HCT116 (cell line): ENCODE measurements at regions not wholly inside any gene's neighbourhood (a gene's known extent, or its start where the extent isn't known, plus 50 kb on each side); places are given as distances from the start of the nearest gene placed in this dataset.

Experiments
- ATAC-seq: fragments of 200-7000 bp; cut with Tn5 transposase; 2 replicates; pipeline ENCODE4 v1.9.1; 2020; ENCODE audit warnings: mild to moderate bottlenecking, moderate library complexity
- BruUV-seq: library from RNA; stranded (reverse); fragments of 400-500 nt; replicated peaks from 2 replicates; lab custom pipeline; 2021; lab: Mats Ljungman, UMichigan
- CTCF ChIA-PET: fragments of 300-600 bp; sonication (Branson Sonifier 250); formaldehyde crosslinking; loops from one replicate; lab custom pipeline; 2021; ENCODE audit warnings: antibody characterized with exemption; lab: Charles Lee
- POLR2A ChIA-PET: fragments of 300-600, 350-600 bp; sonication (Branson Sonifier 250); formaldehyde crosslinking; loops from one replicate; lab custom pipeline; 2021; ENCODE audit warnings: antibody characterized with exemption; lab: Charles Lee
- RAD21 ChIA-PET, 2 experiments: fragments of 300-600 bp; sonication (Branson Sonifier 250); formaldehyde crosslinking; loops; one replicate each; lab custom pipeline; 2023; ENCODE audit warnings: low total read pairs in 2 of 2; ENCODE audit not compliant: uncharacterized antibody in 2 of 2, unreplicated experiment in 2 of 2, low non-redundant PET in 1 of 2; lab: Charles Lee
- DNase-seq: peaks from one replicate; pipeline ENCODE4 v3.0.0-alpha.2; 2010; ENCODE audit warnings: low read depth, low spot score
- H2AFZ ChIP-seq: fragments of 200-600 bp; shearing (Covaris generic), sonication (generic); 2 replicates; pipeline ENCODE4 v1.6.1; 2017; ENCODE audit warnings: low read depth, mixed run types, mixed read lengths, antibody characterized with exemption, low read length; ENCODE audit not compliant: poor library complexity, severe bottlenecking
- H3K27ac ChIP-seq: 2 replicates; pipeline ENCODE4 v1.5.1; 2012; ENCODE audit warnings: low read depth, low read length
- H3K27me3 ChIP-seq: fragments of 200-600 bp; sonication (generic); 2 replicates; pipeline ENCODE4 v1.6.1; 2016; ENCODE audit warnings: mixed run types, low read length, mixed read lengths; ENCODE audit not compliant: insufficient read depth
- H3K36me3 ChIP-seq, 2 experiments: fragments of 200-500 bp in 1 of 2; fragments of 200-600 bp in 1 of 2; sonication (Bioruptor generic) in 1 of 2; sonication (generic) in 1 of 2; 2 replicates each; pipeline versions ENCODE4 v1.5.1 to v1.6.1; 2014 to 2016; ENCODE audit warnings: low read length in 2 of 2, inconsistent platforms in 1 of 2, mixed read lengths in 1 of 2, mixed run types in 1 of 2; ENCODE audit not compliant: insufficient read depth in 2 of 2, control insufficient read depth in 1 of 2
- H3K4me1 ChIP-seq, 2 experiments: fragments of 200-600 bp in 1 of 2; sonication (generic) in 1 of 2; 2 replicates each; pipeline versions ENCODE4 v1.5.1 to v1.6.1; 2012 to 2017; ENCODE audit warnings: low read length in 2 of 2, inconsistent platforms in 1 of 2, mild to moderate bottlenecking in 1 of 2, mixed read lengths in 1 of 2, mixed run types in 1 of 2, moderate library complexity in 1 of 2; ENCODE audit not compliant: insufficient read depth in 2 of 2, control insufficient read depth in 1 of 2
- H3K4me2 ChIP-seq: fragments of 200-600 bp; sonication (generic); 2 replicates; pipeline ENCODE4 v1.6.1; 2017; ENCODE audit warnings: mixed run types, low read length, mixed read lengths
- H3K4me3 ChIP-seq, 2 experiments: fragments of 200-600 bp in 1 of 2; sonication (generic) in 1 of 2; replicated peaks in 1 of 2; 2 replicates each; pipeline ENCODE4 v1.5.1; 2011 to 2016; ENCODE audit warnings: low read length in 2 of 2, control low read depth in 1 of 2, low read depth in 1 of 2, mild to moderate bottlenecking in 1 of 2, mixed read lengths in 1 of 2, mixed run types in 1 of 2
- H3K79me2 ChIP-seq: fragments of 200-600 bp; sonication (generic); 2 replicates; pipeline ENCODE4 v1.6.1; 2017; ENCODE audit warnings: mild to moderate bottlenecking, mixed run types, low read length, moderate library complexity, mixed read lengths; ENCODE audit not compliant: insufficient read depth
- H3K9ac ChIP-seq: fragments of 200-600 bp; sonication (generic); 2 replicates; pipeline ENCODE4 v1.6.1; 2016; ENCODE audit warnings: low read length, mixed read lengths
- H3K9me2 ChIP-seq: fragments of 200-600 bp; sonication (generic), shearing (Covaris generic); 2 replicates; pipeline ENCODE4 v1.6.1; 2017; ENCODE audit warnings: mixed run types, mild to moderate bottlenecking, moderate library complexity; ENCODE audit not compliant: insufficient read depth
- H3K9me3 ChIP-seq, 2 experiments: fragments of 200-500 bp in 1 of 2; fragments of 200-600 bp in 1 of 2; sonication (Bioruptor generic) in 1 of 2; sonication (generic) in 1 of 2; 2 replicates each; pipeline ENCODE4 v1.6.1; 2014 to 2017; ENCODE audit warnings: low read length in 2 of 2, mixed read lengths in 2 of 2, inconsistent platforms in 1 of 2, low read depth in 1 of 2, mild to moderate bottlenecking in 1 of 2, mixed run types in 1 of 2, moderate library complexity in 1 of 2; ENCODE audit not compliant: control insufficient read depth in 1 of 2, insufficient read depth in 1 of 2
- H4K20me1 ChIP-seq: fragments of 200-600 bp; sonication (generic), shearing (Covaris generic); 2 replicates; pipeline ENCODE4 v1.6.1; 2017; ENCODE audit warnings: mixed run types, mild to moderate bottlenecking, moderate library complexity; ENCODE audit not compliant: insufficient read depth
- CBX3 ChIP-seq: IDR thresholded peaks from 2 replicates; pipeline ENCODE4 v1.6.1; 2012; ENCODE audit warnings: low read depth
- EGR1 ChIP-seq: IDR thresholded peaks from 2 replicates; pipeline ENCODE4 v1.6.1; 2012; ENCODE audit warnings: low read depth
- ELF1 ChIP-seq: IDR thresholded peaks from 2 replicates; pipeline ENCODE4 v1.6.1; 2012; ENCODE audit warnings: low read depth, borderline replicate concordance
- EZH2 ChIP-seq: fragments of 200-600 bp; sonication (generic); IDR thresholded peaks from 2 replicates; pipeline ENCODE4 v1.6.1; 2017; ENCODE audit warnings: antibody characterized with exemption, mixed run types
- EZH2phosphoT487 ChIP-seq: fragments of 200-600 bp; IDR thresholded peaks from 2 replicates; pipeline ENCODE4 v1.6.1; 2018; ENCODE audit warnings: antibody characterized with exemption, borderline replicate concordance
- FOSL1 ChIP-seq: IDR thresholded peaks from 2 replicates; pipeline ENCODE4 v1.6.1; 2012; ENCODE audit warnings: low read depth
- JUND ChIP-seq: IDR thresholded peaks from 2 replicates; pipeline ENCODE4 v1.6.1; 2012
- POLR2AphosphoS5 ChIP-seq: IDR thresholded peaks from 2 replicates; pipeline ENCODE4 v1.6.1; 2011; ENCODE audit warnings: mild to moderate bottlenecking, low read depth, low read length, moderate library complexity
- RAD21 ChIP-seq: IDR thresholded peaks from 2 replicates; pipeline ENCODE4 v1.6.1; 2012; ENCODE audit warnings: low read depth, mild to moderate bottlenecking
- SIN3A ChIP-seq: IDR thresholded peaks from 2 replicates; pipeline ENCODE4 v1.6.1; 2012; ENCODE audit warnings: low read depth
- SRF ChIP-seq: IDR thresholded peaks from 2 replicates; pipeline ENCODE4 v1.6.1; 2012; ENCODE audit warnings: low read depth
- TCF7L2 ChIP-seq: IDR thresholded peaks from 2 replicates; pipeline ENCODE4 v1.7.0; 2011; ENCODE audit warnings: borderline replicate concordance, inconsistent platforms; ENCODE audit not compliant: insufficient read depth, insufficient read length; ENCODE audit errors: extremely low read depth
- YY1 ChIP-seq: IDR thresholded peaks from 2 replicates; pipeline ENCODE4 v1.6.1; 2011; ENCODE audit warnings: low read length, low read depth, moderate library complexity, mild to moderate bottlenecking; ENCODE audit not compliant: insufficient replicate concordance; ENCODE audit errors: extremely low read depth
- ZFX ChIP-seq: fragments of 450-650 bp; IDR thresholded peaks from 2 replicates; pipeline ENCODE4 v1.6.1; 2017
- ZNF274 ChIP-seq: fragments of 200-500 bp; sonication (Bioruptor generic); IDR thresholded peaks from 2 replicates; pipeline ENCODE4 v1.6.1; 2014; ENCODE audit warnings: mild to moderate bottlenecking, low read depth, low read length, inconsistent platforms
- intact Hi-C: fragments of 100-400 bp; cut with micrococcal nuclease; formaldehyde crosslinking; loops from 2 replicates; pipeline ENCODE4 v1.10.0; 2022
- TF ChIP-seq, protein P1 (sequence below): IDR thresholded peaks from 2 replicates; pipeline ENCODE4 v1.6.1; 2012
- TF ChIP-seq, protein P2 (sequence below): IDR thresholded peaks from 2 replicates; pipeline ENCODE4 v1.6.1; 2012; ENCODE audit warnings: low read depth
- TF ChIP-seq, protein P3 (sequence below), 3 experiments: fragments of 200-600 bp in 1 of 3; sonication (generic) in 1 of 3; IDR thresholded peaks in 2 of 3; conservative IDR thresholded peaks in 1 of 3; 2 replicates each; pipeline ENCODE4 v1.5.1; 2012 to 2017; ENCODE audit warnings: low read depth in 2 of 3, low read length in 2 of 3, antibody characterized with exemption in 1 of 3, borderline replicate concordance in 1 of 3, control low read depth in 1 of 3, mild to moderate bottlenecking in 1 of 3, mixed read lengths in 1 of 3, mixed run types in 1 of 3, moderate library complexity in 1 of 3; ENCODE audit not compliant: insufficient read depth in 1 of 3
- TF ChIP-seq, protein P4 (sequence below): IDR thresholded peaks from 2 replicates; pipeline ENCODE4 v1.6.1; 2012

DNA sequence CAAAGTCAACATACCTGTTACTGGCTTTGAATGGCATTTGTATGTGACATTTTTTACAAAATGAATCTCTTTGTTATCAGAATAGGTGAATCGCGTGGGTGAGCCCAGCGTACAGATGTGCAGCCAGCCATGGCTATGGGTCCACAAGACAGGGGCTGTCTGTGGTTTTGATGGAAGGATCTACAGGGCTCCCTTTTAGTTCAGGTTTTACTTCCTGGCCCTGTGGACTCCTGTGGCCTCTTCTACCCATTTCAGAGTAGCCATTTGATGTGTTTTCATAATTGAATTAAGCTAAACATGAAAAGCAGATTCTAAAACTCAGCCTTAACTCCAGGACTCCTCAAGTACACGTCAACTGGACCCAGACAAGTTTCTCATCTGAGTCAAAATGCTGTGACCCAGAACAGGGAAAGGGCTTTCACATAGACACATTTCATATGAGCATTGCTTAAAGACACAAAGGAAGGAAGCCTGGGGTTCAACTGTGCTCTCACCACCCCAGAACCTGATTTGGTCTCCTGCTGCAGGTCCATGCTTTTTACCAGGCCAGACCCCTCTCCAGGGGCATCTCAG, 105.3 kb upstream of the NAA20 start:
- Histone ChIP-seq H3K4me2 (no peak overlapping the region), H4K20me1 (no peaks in the 10 kb centered on the region), H3K9me2 (no peaks in the 10 kb centered on the region), H3K9me3 (no peaks in the 10 kb centered on the region), H3K27ac (no peak overlapping the region), H3K27me3 (no peaks in the 10 kb centered on the region), H3K9ac (no peak overlapping the region), H3K4me3 (no peak overlapping the region), H3K36me3 (no peaks in the 10 kb centered on the region), H2AFZ (no peak overlapping the region), H3K79me2 (no peaks in the 10 kb centered on the region), H3K4me1 (peaks cover 0 to 9% of the 10 kb centered on the region in 2 experiments; a peak in 1 of 4 replicates)
- DNase-seq (no peak), ATAC-seq (no peak)
- intact Hi-C loops = no loop called here
- TF ChIP-seq EGR1 (no peak), CBX3 (no peak), JUND (no peak), YY1 (no peak), RAD21 (no peak), ZNF274 (no peak), POLR2AphosphoS5 (no peak), TCF7L2 (no peak), ZFX (no peak), SRF (no peak), ELF1 (no peak), SIN3A (no peak), EZH2 (no peak), FOSL1 (no peak), EZH2phosphoT487 (no peak)
- TF ChIP-seq, protein P1, sequence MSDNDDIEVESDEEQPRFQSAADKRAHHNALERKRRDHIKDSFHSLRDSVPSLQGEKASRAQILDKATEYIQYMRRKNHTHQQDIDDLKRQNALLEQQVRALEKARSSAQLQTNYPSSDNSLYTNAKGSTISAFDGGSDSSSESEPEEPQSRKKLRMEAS = no peak
- TF ChIP-seq, protein P2, sequence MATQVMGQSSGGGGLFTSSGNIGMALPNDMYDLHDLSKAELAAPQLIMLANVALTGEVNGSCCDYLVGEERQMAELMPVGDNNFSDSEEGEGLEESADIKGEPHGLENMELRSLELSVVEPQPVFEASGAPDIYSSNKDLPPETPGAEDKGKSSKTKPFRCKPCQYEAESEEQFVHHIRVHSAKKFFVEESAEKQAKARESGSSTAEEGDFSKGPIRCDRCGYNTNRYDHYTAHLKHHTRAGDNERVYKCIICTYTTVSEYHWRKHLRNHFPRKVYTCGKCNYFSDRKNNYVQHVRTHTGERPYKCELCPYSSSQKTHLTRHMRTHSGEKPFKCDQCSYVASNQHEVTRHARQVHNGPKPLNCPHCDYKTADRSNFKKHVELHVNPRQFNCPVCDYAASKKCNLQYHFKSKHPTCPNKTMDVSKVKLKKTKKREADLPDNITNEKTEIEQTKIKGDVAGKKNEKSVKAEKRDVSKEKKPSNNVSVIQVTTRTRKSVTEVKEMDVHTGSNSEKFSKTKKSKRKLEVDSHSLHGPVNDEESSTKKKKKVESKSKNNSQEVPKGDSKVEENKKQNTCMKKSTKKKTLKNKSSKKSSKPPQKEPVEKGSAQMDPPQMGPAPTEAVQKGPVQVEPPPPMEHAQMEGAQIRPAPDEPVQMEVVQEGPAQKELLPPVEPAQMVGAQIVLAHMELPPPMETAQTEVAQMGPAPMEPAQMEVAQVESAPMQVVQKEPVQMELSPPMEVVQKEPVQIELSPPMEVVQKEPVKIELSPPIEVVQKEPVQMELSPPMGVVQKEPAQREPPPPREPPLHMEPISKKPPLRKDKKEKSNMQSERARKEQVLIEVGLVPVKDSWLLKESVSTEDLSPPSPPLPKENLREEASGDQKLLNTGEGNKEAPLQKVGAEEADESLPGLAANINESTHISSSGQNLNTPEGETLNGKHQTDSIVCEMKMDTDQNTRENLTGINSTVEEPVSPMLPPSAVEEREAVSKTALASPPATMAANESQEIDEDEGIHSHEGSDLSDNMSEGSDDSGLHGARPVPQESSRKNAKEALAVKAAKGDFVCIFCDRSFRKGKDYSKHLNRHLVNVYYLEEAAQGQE = no peak
- TF ChIP-seq, protein P3, sequence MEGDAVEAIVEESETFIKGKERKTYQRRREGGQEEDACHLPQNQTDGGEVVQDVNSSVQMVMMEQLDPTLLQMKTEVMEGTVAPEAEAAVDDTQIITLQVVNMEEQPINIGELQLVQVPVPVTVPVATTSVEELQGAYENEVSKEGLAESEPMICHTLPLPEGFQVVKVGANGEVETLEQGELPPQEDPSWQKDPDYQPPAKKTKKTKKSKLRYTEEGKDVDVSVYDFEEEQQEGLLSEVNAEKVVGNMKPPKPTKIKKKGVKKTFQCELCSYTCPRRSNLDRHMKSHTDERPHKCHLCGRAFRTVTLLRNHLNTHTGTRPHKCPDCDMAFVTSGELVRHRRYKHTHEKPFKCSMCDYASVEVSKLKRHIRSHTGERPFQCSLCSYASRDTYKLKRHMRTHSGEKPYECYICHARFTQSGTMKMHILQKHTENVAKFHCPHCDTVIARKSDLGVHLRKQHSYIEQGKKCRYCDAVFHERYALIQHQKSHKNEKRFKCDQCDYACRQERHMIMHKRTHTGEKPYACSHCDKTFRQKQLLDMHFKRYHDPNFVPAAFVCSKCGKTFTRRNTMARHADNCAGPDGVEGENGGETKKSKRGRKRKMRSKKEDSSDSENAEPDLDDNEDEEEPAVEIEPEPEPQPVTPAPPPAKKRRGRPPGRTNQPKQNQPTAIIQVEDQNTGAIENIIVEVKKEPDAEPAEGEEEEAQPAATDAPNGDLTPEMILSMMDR (IDR thresholded peaks at IDR 0.05 in 2 of 3, conservative IDR thresholded peaks at IDR 0.05 in 1 of 3; ENCODE audit: borderline replicate concordance in 1 of 3, insufficient read depth in 1 of 3, low read depth in 2 of 3, low read length in 2 of 3) = no peak
- TF ChIP-seq, protein P4, sequence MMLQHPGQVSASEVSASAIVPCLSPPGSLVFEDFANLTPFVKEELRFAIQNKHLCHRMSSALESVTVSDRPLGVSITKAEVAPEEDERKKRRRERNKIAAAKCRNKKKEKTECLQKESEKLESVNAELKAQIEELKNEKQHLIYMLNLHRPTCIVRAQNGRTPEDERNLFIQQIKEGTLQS = no peak
- BruUV-seq = no TSS peak
- ChIA-PET CTCF (no interaction called here), POLR2A (no interaction called here), RAD21 (no interaction called here)
